ENCODE measurements at regions not wholly inside any gene's neighbourhood (a gene's known extent, or its start where the extent isn't known, plus 50 kb on each side); places are given as distances from the start of the nearest gene placed in this dataset.
"Not testable (repeated sequence)": the region's sequence is repeated elsewhere in the genome, so short reads cannot be mapped to it uniquely, and the experiment has no call there.

GRCh38 chr7:90053094-90053493, 101.2 kb upstream of the STEAP1 start:
- Histone ChIP-seq H3K9me3 (ENCODE audit: control insufficient read depth, insufficient read depth, low read length) (no peaks in the 10 kb centered on the region), H3K4me1 (ENCODE audit: control insufficient read depth, insufficient read depth, low read length) (no peaks in the 10 kb centered on the region), H3K27ac (ENCODE audit: low read depth, low read length) (no peak overlapping the region), H3K4me3 (ENCODE audit: low read depth, low read length) (no peak overlapping the region), H3K9ac (ENCODE audit: low read depth, low read length) (no peak overlapping the region), H3K27me3 (ENCODE audit: control insufficient read depth, insufficient read depth, low read length) (no peaks in the 10 kb centered on the region), H3K36me3 (ENCODE audit: control insufficient read depth, insufficient read depth, low read length) (no peaks in the 10 kb centered on the region)

GRCh38 chr7:90061077-90061476, 93.2 kb upstream of the STEAP1 start:
- Histone ChIP-seq H3K4me1 (ENCODE audit: control insufficient read depth, insufficient read depth, low read length) (no peaks in the 10 kb centered on the region), H3K9ac (ENCODE audit: low read depth, low read length) (no peak overlapping the region), H3K36me3 (ENCODE audit: control insufficient read depth, insufficient read depth, low read length) (no peaks in the 10 kb centered on the region), H3K27ac (ENCODE audit: low read depth, low read length) (no peak overlapping the region), H3K9me3 (ENCODE audit: control insufficient read depth, insufficient read depth, low read length) (no peaks in the 10 kb centered on the region), H3K27me3 (ENCODE audit: control insufficient read depth, insufficient read depth, low read length) (no peaks in the 10 kb centered on the region), H3K4me3 (ENCODE audit: low read depth, low read length) (no peak overlapping the region)

- Histone ChIP-seq H3K4me1 (ENCODE audit: control insufficient read depth, insufficient read depth, low read length) (peaks cover 4% of the 10 kb centered on the region; the same call in 1 of the 2 replicates), H3K4me3 (ENCODE audit: low read depth, low read length) (no peak overlapping the region), H3K27me3 (ENCODE audit: control insufficient read depth, insufficient read depth, low read length) (no peaks in the 10 kb centered on the region), H3K9me3 (ENCODE audit: control insufficient read depth, insufficient read depth, low read length) (no peaks in the 10 kb centered on the region), H3K9ac (ENCODE audit: low read depth, low read length) (no peak overlapping the region), H3K27ac (ENCODE audit: low read depth, low read length) (no peak overlapping the region), H3K36me3 (ENCODE audit: control insufficient read depth, insufficient read depth, low read length) (no peaks in the 10 kb centered on the region)
Observed at GRCh38 chr7:90064370-90064769, 89.9 kb upstream of the STEAP1 start.

GRCh38 chr7:90067171-90067570, 87.1 kb upstream of the STEAP1 start:
- no peaks in the 10 kb centered on the region for H3K36me3 ChIP-seq (ENCODE audit: control insufficient read depth, insufficient read depth, low read length)
- no peaks in the 10 kb centered on the region for H3K27me3 ChIP-seq (ENCODE audit: control insufficient read depth, insufficient read depth, low read length)
- H3K27ac ChIP-seq (ENCODE audit: low read depth, low read length): no peak overlapping the region
- peaks cover 2% of the 10 kb centered on the region; the same call in 1 of the 2 replicates for H3K9me3 ChIP-seq (ENCODE audit: control insufficient read depth, insufficient read depth, low read length)
- peaks cover 4% of the 10 kb centered on the region; the same call in 1 of the 2 replicates for H3K4me1 ChIP-seq (ENCODE audit: control insufficient read depth, insufficient read depth, low read length)
- no peak overlapping the region for H3K9ac ChIP-seq (ENCODE audit: low read depth, low read length)
- H3K4me3 ChIP-seq (ENCODE audit: low read depth, low read length): no peak overlapping the region

- H3K9ac ChIP-seq (ENCODE audit: low read depth, low read length); H3K4me1 ChIP-seq (ENCODE audit: control insufficient read depth, insufficient read depth, low read length); H3K27me3 ChIP-seq (ENCODE audit: control insufficient read depth, insufficient read depth, low read length); H3K9me3 ChIP-seq (ENCODE audit: control insufficient read depth, insufficient read depth, low read length); H3K36me3 ChIP-seq (ENCODE audit: control insufficient read depth, insufficient read depth, low read length); H3K27ac ChIP-seq (ENCODE audit: low read depth, low read length); H3K4me3 ChIP-seq (ENCODE audit: low read depth, low read length): not testable (repeated sequence)
Observed at GRCh38 chr7:90070238-90070637, 84.0 kb upstream of the STEAP1 start.

GRCh38 chr7:90078921-90079320, 75.3 kb upstream of the STEAP1 start:
- Histone ChIP-seq H3K9ac (ENCODE audit: low read depth, low read length) (no peak overlapping the region), H3K9me3 (ENCODE audit: control insufficient read depth, insufficient read depth, low read length) (no peaks in the 10 kb centered on the region), H3K4me1 (ENCODE audit: control insufficient read depth, insufficient read depth, low read length) (no peaks in the 10 kb centered on the region), H3K27me3 (ENCODE audit: control insufficient read depth, insufficient read depth, low read length) (no peaks in the 10 kb centered on the region), H3K36me3 (ENCODE audit: control insufficient read depth, insufficient read depth, low read length) (no peaks in the 10 kb centered on the region), H3K4me3 (ENCODE audit: low read depth, low read length) (no peak overlapping the region), H3K27ac (ENCODE audit: low read depth, low read length) (no peak overlapping the region)

- Histone ChIP-seq H3K27ac (ENCODE audit: low read depth, low read length) (no peak overlapping the region), H3K9me3 (ENCODE audit: control insufficient read depth, insufficient read depth, low read length) (no peaks in the 10 kb centered on the region), H3K4me3 (ENCODE audit: low read depth, low read length) (no peak overlapping the region), H3K9ac (ENCODE audit: low read depth, low read length) (no peak overlapping the region), H3K4me1 (ENCODE audit: control insufficient read depth, insufficient read depth, low read length) (no peaks in the 10 kb centered on the region), H3K36me3 (ENCODE audit: control insufficient read depth, insufficient read depth, low read length) (no peaks in the 10 kb centered on the region), H3K27me3 (ENCODE audit: control insufficient read depth, insufficient read depth, low read length) (no peaks in the 10 kb centered on the region)
Observed at GRCh38 chr7:90081621-90082020, 72.6 kb upstream of the STEAP1 start.

GRCh38 chr7:90092506-90092905, 61.8 kb upstream of the STEAP1 start:
- Histone ChIP-seq H3K27me3 (ENCODE audit: control insufficient read depth, insufficient read depth, low read length) (no peaks in the 10 kb centered on the region), H3K4me1 (ENCODE audit: control insufficient read depth, insufficient read depth, low read length) (no peaks in the 10 kb centered on the region), H3K27ac (ENCODE audit: low read depth, low read length) (no peak overlapping the region), H3K9me3 (ENCODE audit: control insufficient read depth, insufficient read depth, low read length) (no peaks in the 10 kb centered on the region), H3K36me3 (ENCODE audit: control insufficient read depth, insufficient read depth, low read length) (no peaks in the 10 kb centered on the region), H3K9ac (ENCODE audit: low read depth, low read length) (no peak overlapping the region), H3K4me3 (ENCODE audit: low read depth, low read length) (no peak overlapping the region)

- Histone ChIP-seq H3K4me3 (ENCODE audit: low read depth, low read length) (no peak overlapping the region), H3K9ac (ENCODE audit: low read depth, low read length) (no peak overlapping the region), H3K4me1 (ENCODE audit: control insufficient read depth, insufficient read depth, low read length) (no peaks in the 10 kb centered on the region), H3K36me3 (ENCODE audit: control insufficient read depth, insufficient read depth, low read length) (no peaks in the 10 kb centered on the region), H3K9me3 (ENCODE audit: control insufficient read depth, insufficient read depth, low read length) (no peaks in the 10 kb centered on the region), H3K27ac (ENCODE audit: low read depth, low read length) (no peak overlapping the region), H3K27me3 (ENCODE audit: control insufficient read depth, insufficient read depth, low read length) (no peaks in the 10 kb centered on the region)
Observed at GRCh38 chr7:90094030-90094429, 60.2 kb upstream of the STEAP1 start.
